Esophagus muscularis mucosa (tissue), 2 donors: ENCODE measurements at regions not wholly inside any gene's neighbourhood (a gene's known extent, or its start where the extent isn't known, plus 50 kb on each side); places are given as distances from the start of the nearest gene placed in this dataset.

ENCODE experiments used
- EP300 ChIP-seq: sonication (generic); formaldehyde crosslinking; IDR thresholded peaks from one replicate; pipeline ENCODE4 v1.6.1; 2017; ENCODE audit warnings: antibody characterized with exemption
- POLR2A ChIP-seq: fragments of 450-650 bp; IDR thresholded peaks from one replicate; pipeline ENCODE4 v1.6.1; 2017; ENCODE audit warnings: antibody characterized with exemption, moderate library complexity, mild to moderate bottlenecking, low read depth

GRCh38 chr21:43300496-43301408, 126.2 kb downstream of the SIK1 start:
- TF ChIP-seq EP300 (no peak), POLR2A (no peak)
